ENCODE measurements at regions not wholly inside any gene's neighbourhood (a gene's known extent, or its start where the extent isn't known, plus 50 kb on each side); places are given as distances from the start of the nearest gene placed in this dataset.
A peak's percentile ranks its signal among the peaks of the same experiment; 100 is the strongest.

DNA sequence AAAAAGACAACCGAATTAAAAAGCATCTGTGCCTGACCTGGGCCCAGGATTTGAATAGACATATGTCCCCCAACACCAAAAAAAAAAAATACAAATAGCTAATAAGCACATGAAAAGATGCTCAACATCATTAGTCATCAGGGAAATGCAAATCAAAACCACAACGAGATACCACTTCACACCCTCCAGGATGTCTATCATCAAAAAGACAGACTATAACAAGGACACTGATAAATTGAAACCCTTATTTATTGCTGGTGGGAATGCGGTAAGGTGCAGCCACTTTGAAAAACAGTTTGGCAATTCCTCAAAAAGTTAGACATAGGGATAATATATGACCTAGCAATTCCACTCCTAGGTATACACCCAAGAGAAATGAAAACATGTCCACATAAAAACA is 72.3 kb upstream of the CAMK1G start:
- TF ChIP-seq EZH2phosphoT487 (IDR thresholded peaks at IDR 0.05; ENCODE audit: borderline replicate concordance, low read depth, low read length) (no peak), CTCF (conservative IDR thresholded peaks at IDR 0.05; ENCODE audit: low read length) (no peak)
- intact Hi-C loops (cut with micrococcal nuclease; ENCODE audit: unreplicated experiment) = no loop called here
- no peak for DNase-seq (ENCODE audit: low spot score)
- no peaks in the 10 kb centered on the region for H3K9me2 ChIP-seq (ENCODE audit: insufficient read depth, low read length)
- H2AFZ ChIP-seq (ENCODE audit: low read length) = no peak overlapping the region
- no peaks in the 10 kb centered on the region for H4K20me1 ChIP-seq (ENCODE audit: insufficient read depth, low read length)
- no peaks in the 10 kb centered on the region for H3K36me3 ChIP-seq (ENCODE audit: insufficient read depth, low read length)
- ChIA-PET CTCF (ENCODE audit: unreplicated experiment) (no interaction called here), POLR2A (no interaction called here)
- no peak overlapping the region for H3K4me3 ChIP-seq (ENCODE audit: low read depth, low read length, poor library complexity, severe bottlenecking)
- no TSS peak for BruUV-seq (replicated peaks)
- H3K27ac ChIP-seq (ENCODE audit: low read depth, low read length, poor library complexity, severe bottlenecking) = no peak overlapping the region
- H3K4me1 ChIP-seq (ENCODE audit: insufficient read depth, low read length, poor library complexity, severe bottlenecking) = no peaks in the 10 kb centered on the region
- H3K4me2 ChIP-seq (ENCODE audit: low read length) = no peak overlapping the region
- no peaks in the 10 kb centered on the region for H3K79me2 ChIP-seq (ENCODE audit: insufficient read depth, low read depth, low read length)
- no peaks in the 10 kb centered on the region for H3K9me3 ChIP-seq (ENCODE audit: low read length)

GRCh38 chr1:209512821-209513220 is 70.7 kb upstream of the CAMK1G start:
- Histone ChIP-seq H3K9me3 (ENCODE audit: low read length) (no peaks in the 10 kb centered on the region), H3K79me2 (ENCODE audit: insufficient read depth, low read depth, low read length) (no peaks in the 10 kb centered on the region), H3K4me2 (ENCODE audit: low read length) (no peak overlapping the region), H3K9me2 (ENCODE audit: insufficient read depth, low read length) (no peaks in the 10 kb centered on the region), H4K20me1 (ENCODE audit: insufficient read depth, low read length) (no peaks in the 10 kb centered on the region), H2AFZ (ENCODE audit: low read length) (no peak overlapping the region), H3K36me3 (ENCODE audit: insufficient read depth, low read length) (no peaks in the 10 kb centered on the region), H3K4me1 (ENCODE audit: insufficient read depth, low read length, poor library complexity, severe bottlenecking) (no peaks in the 10 kb centered on the region), H3K4me3 (ENCODE audit: low read depth, low read length, poor library complexity, severe bottlenecking) (no peak overlapping the region), H3K27ac (ENCODE audit: low read depth, low read length, poor library complexity, severe bottlenecking) (no peak overlapping the region)
- TF ChIP-seq CTCF (conservative IDR thresholded peaks at IDR 0.05; ENCODE audit: low read length) (no peak), EZH2phosphoT487 (IDR thresholded peaks at IDR 0.05; ENCODE audit: borderline replicate concordance, low read depth, low read length) (no peak)
- CTCF ChIA-PET (ENCODE audit: unreplicated experiment) = no interaction called here
- DNase-seq (ENCODE audit: low spot score) = no peak
- no TSS peak for BruUV-seq (replicated peaks)
- intact Hi-C loops (cut with micrococcal nuclease; ENCODE audit: unreplicated experiment) = no loop called here
- POLR2A ChIA-PET = no interaction called here

DNA sequence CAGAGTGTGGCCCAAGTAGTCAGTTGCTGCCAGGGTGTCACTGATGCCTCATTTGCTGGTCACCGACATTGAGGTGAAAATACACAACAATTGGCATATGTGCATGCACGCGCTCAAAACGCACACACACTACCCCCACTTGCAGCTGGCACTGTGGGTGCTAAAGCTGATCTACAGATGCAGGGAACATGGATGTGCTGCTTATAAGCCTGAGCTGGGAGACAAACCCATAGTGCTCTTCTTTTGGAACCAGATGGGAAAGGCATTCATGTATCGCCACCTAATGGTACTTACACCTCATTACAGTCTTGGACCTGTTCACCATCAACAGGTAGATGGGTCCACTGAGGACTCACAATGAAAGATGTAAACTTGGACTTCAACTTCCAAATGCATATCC is 70.3 kb upstream of the CAMK1G start:
- ChIA-PET CTCF (ENCODE audit: unreplicated experiment) (no interaction called here), POLR2A (no interaction called here)
- no peaks in the 10 kb centered on the region for H3K9me2 ChIP-seq (ENCODE audit: insufficient read depth, low read length)
- no peak overlapping the region for H3K27ac ChIP-seq (ENCODE audit: low read depth, low read length, poor library complexity, severe bottlenecking)
- no peaks in the 10 kb centered on the region for H4K20me1 ChIP-seq (ENCODE audit: insufficient read depth, low read length)
- no peak for TF ChIP-seq EZH2phosphoT487 (IDR thresholded peaks at IDR 0.05; ENCODE audit: borderline replicate concordance, low read depth, low read length)
- peak; percentile 71 for TF ChIP-seq CTCF (conservative IDR thresholded peaks at IDR 0.05; ENCODE audit: low read length)
- H3K4me3 ChIP-seq (ENCODE audit: low read depth, low read length, poor library complexity, severe bottlenecking) = no peak overlapping the region
- BruUV-seq (replicated peaks) = no TSS peak
- intact Hi-C loops (cut with micrococcal nuclease; ENCODE audit: unreplicated experiment) = no loop called here
- no peak overlapping the region for H3K4me2 ChIP-seq (ENCODE audit: low read length)
- H3K9me3 ChIP-seq (ENCODE audit: low read length) = no peaks in the 10 kb centered on the region
- H2AFZ ChIP-seq (ENCODE audit: low read length) = no peak overlapping the region
- peak; percentile 21 for DNase-seq (ENCODE audit: low spot score)
- no peaks in the 10 kb centered on the region for H3K36me3 ChIP-seq (ENCODE audit: insufficient read depth, low read length)
- H3K4me1 ChIP-seq (ENCODE audit: insufficient read depth, low read length, poor library complexity, severe bottlenecking) = no peaks in the 10 kb centered on the region
- no peaks in the 10 kb centered on the region for H3K79me2 ChIP-seq (ENCODE audit: insufficient read depth, low read depth, low read length)
